HCT116 (cell line): ENCODE measurements at regions not wholly inside any gene's neighbourhood (a gene's known extent, or its start where the extent isn't known, plus 50 kb on each side); places are given as distances from the start of the nearest gene placed in this dataset.

Experiments used
- ATAC-seq: fragments of 200-7000 bp; cut with Tn5 transposase; 2 replicates; pipeline ENCODE4 v1.9.1; 2020; ENCODE audit warnings: mild to moderate bottlenecking, moderate library complexity
- BruUV-seq: library from RNA; stranded (reverse); fragments of 400-500 nt; replicated peaks from 2 replicates; lab custom pipeline; 2021; lab: Mats Ljungman, UMichigan
- CTCF ChIA-PET: fragments of 300-600 bp; sonication (Branson Sonifier 250); formaldehyde crosslinking; loops from one replicate; lab custom pipeline; 2021; ENCODE audit warnings: antibody characterized with exemption; lab: Charles Lee
- POLR2A ChIA-PET: fragments of 300-600, 350-600 bp; sonication (Branson Sonifier 250); formaldehyde crosslinking; loops from one replicate; lab custom pipeline; 2021; ENCODE audit warnings: antibody characterized with exemption; lab: Charles Lee
- RAD21 ChIA-PET, 2 experiments: fragments of 300-600 bp; sonication (Branson Sonifier 250); formaldehyde crosslinking; loops; one replicate each; lab custom pipeline; 2023; ENCODE audit warnings: low total read pairs in 2 of 2; ENCODE audit not compliant: uncharacterized antibody in 2 of 2, unreplicated experiment in 2 of 2, low non-redundant PET in 1 of 2; lab: Charles Lee
- DNase-seq: peaks from one replicate; pipeline ENCODE4 v3.0.0-alpha.2; 2010; ENCODE audit warnings: low read depth, low spot score
- H2AFZ ChIP-seq: fragments of 200-600 bp; shearing (Covaris generic), sonication (generic); 2 replicates; pipeline ENCODE4 v1.6.1; 2017; ENCODE audit warnings: low read depth, mixed run types, mixed read lengths, antibody characterized with exemption, low read length; ENCODE audit not compliant: poor library complexity, severe bottlenecking
- H3K27ac ChIP-seq: 2 replicates; pipeline ENCODE4 v1.5.1; 2012; ENCODE audit warnings: low read depth, low read length
- H3K27me3 ChIP-seq: fragments of 200-600 bp; sonication (generic); 2 replicates; pipeline ENCODE4 v1.6.1; 2016; ENCODE audit warnings: mixed run types, low read length, mixed read lengths; ENCODE audit not compliant: insufficient read depth
- H3K36me3 ChIP-seq, 2 experiments: fragments of 200-500 bp in 1 of 2; fragments of 200-600 bp in 1 of 2; sonication (Bioruptor generic) in 1 of 2; sonication (generic) in 1 of 2; 2 replicates each; pipeline versions ENCODE4 v1.5.1 to v1.6.1; 2014 to 2016; ENCODE audit warnings: low read length in 2 of 2, inconsistent platforms in 1 of 2, mixed read lengths in 1 of 2, mixed run types in 1 of 2; ENCODE audit not compliant: insufficient read depth in 2 of 2, control insufficient read depth in 1 of 2
- H3K4me1 ChIP-seq, 2 experiments: fragments of 200-600 bp in 1 of 2; sonication (generic) in 1 of 2; 2 replicates each; pipeline versions ENCODE4 v1.5.1 to v1.6.1; 2012 to 2017; ENCODE audit warnings: low read length in 2 of 2, inconsistent platforms in 1 of 2, mild to moderate bottlenecking in 1 of 2, mixed read lengths in 1 of 2, mixed run types in 1 of 2, moderate library complexity in 1 of 2; ENCODE audit not compliant: insufficient read depth in 2 of 2, control insufficient read depth in 1 of 2
- H3K4me2 ChIP-seq: fragments of 200-600 bp; sonication (generic); 2 replicates; pipeline ENCODE4 v1.6.1; 2017; ENCODE audit warnings: mixed run types, low read length, mixed read lengths
- H3K4me3 ChIP-seq, 2 experiments: fragments of 200-600 bp in 1 of 2; sonication (generic) in 1 of 2; replicated peaks in 1 of 2; 2 replicates each; pipeline ENCODE4 v1.5.1; 2011 to 2016; ENCODE audit warnings: low read length in 2 of 2, control low read depth in 1 of 2, low read depth in 1 of 2, mild to moderate bottlenecking in 1 of 2, mixed read lengths in 1 of 2, mixed run types in 1 of 2
- H3K79me2 ChIP-seq: fragments of 200-600 bp; sonication (generic); 2 replicates; pipeline ENCODE4 v1.6.1; 2017; ENCODE audit warnings: mild to moderate bottlenecking, mixed run types, low read length, moderate library complexity, mixed read lengths; ENCODE audit not compliant: insufficient read depth
- H3K9ac ChIP-seq: fragments of 200-600 bp; sonication (generic); 2 replicates; pipeline ENCODE4 v1.6.1; 2016; ENCODE audit warnings: low read length, mixed read lengths
- H3K9me2 ChIP-seq: fragments of 200-600 bp; sonication (generic), shearing (Covaris generic); 2 replicates; pipeline ENCODE4 v1.6.1; 2017; ENCODE audit warnings: mixed run types, mild to moderate bottlenecking, moderate library complexity; ENCODE audit not compliant: insufficient read depth
- H3K9me3 ChIP-seq, 2 experiments: fragments of 200-500 bp in 1 of 2; fragments of 200-600 bp in 1 of 2; sonication (Bioruptor generic) in 1 of 2; sonication (generic) in 1 of 2; 2 replicates each; pipeline ENCODE4 v1.6.1; 2014 to 2017; ENCODE audit warnings: low read length in 2 of 2, mixed read lengths in 2 of 2, inconsistent platforms in 1 of 2, low read depth in 1 of 2, mild to moderate bottlenecking in 1 of 2, mixed run types in 1 of 2, moderate library complexity in 1 of 2; ENCODE audit not compliant: control insufficient read depth in 1 of 2, insufficient read depth in 1 of 2
- H4K20me1 ChIP-seq: fragments of 200-600 bp; sonication (generic), shearing (Covaris generic); 2 replicates; pipeline ENCODE4 v1.6.1; 2017; ENCODE audit warnings: mixed run types, mild to moderate bottlenecking, moderate library complexity; ENCODE audit not compliant: insufficient read depth
- CTCF ChIP-seq, 3 experiments: fragments of 200-600 bp in 1 of 3; sonication (generic) in 1 of 3; IDR thresholded peaks in 2 of 3; conservative IDR thresholded peaks in 1 of 3; 2 replicates each; pipeline ENCODE4 v1.5.1; 2012 to 2017; ENCODE audit warnings: low read depth in 2 of 3, low read length in 2 of 3, antibody characterized with exemption in 1 of 3, borderline replicate concordance in 1 of 3, control low read depth in 1 of 3, mild to moderate bottlenecking in 1 of 3, mixed read lengths in 1 of 3, mixed run types in 1 of 3, moderate library complexity in 1 of 3; ENCODE audit not compliant: insufficient read depth in 1 of 3
- EGR1 ChIP-seq: IDR thresholded peaks from 2 replicates; pipeline ENCODE4 v1.6.1; 2012; ENCODE audit warnings: low read depth
- ELF1 ChIP-seq: IDR thresholded peaks from 2 replicates; pipeline ENCODE4 v1.6.1; 2012; ENCODE audit warnings: low read depth, borderline replicate concordance
- EZH2phosphoT487 ChIP-seq: fragments of 200-600 bp; IDR thresholded peaks from 2 replicates; pipeline ENCODE4 v1.6.1; 2018; ENCODE audit warnings: antibody characterized with exemption, borderline replicate concordance
- FOSL1 ChIP-seq: IDR thresholded peaks from 2 replicates; pipeline ENCODE4 v1.6.1; 2012; ENCODE audit warnings: low read depth
- JUND ChIP-seq: IDR thresholded peaks from 2 replicates; pipeline ENCODE4 v1.6.1; 2012
- MAX ChIP-seq: IDR thresholded peaks from 2 replicates; pipeline ENCODE4 v1.6.1; 2012
- POLR2A ChIP-seq: IDR thresholded peaks from 2 replicates; pipeline ENCODE4 v1.7.0; 2011; ENCODE audit warnings: borderline replicate concordance; ENCODE audit not compliant: insufficient read depth, insufficient read length; ENCODE audit errors: extremely low read depth
- REST ChIP-seq: IDR thresholded peaks from 2 replicates; pipeline ENCODE4 v1.6.1; 2012; ENCODE audit warnings: low read depth
- SRF ChIP-seq: IDR thresholded peaks from 2 replicates; pipeline ENCODE4 v1.6.1; 2012; ENCODE audit warnings: low read depth
- YY1 ChIP-seq: IDR thresholded peaks from 2 replicates; pipeline ENCODE4 v1.6.1; 2011; ENCODE audit warnings: low read length, low read depth, moderate library complexity, mild to moderate bottlenecking; ENCODE audit not compliant: insufficient replicate concordance; ENCODE audit errors: extremely low read depth
- ZNF274 ChIP-seq: fragments of 200-500 bp; sonication (Bioruptor generic); IDR thresholded peaks from 2 replicates; pipeline ENCODE4 v1.6.1; 2014; ENCODE audit warnings: mild to moderate bottlenecking, low read depth, low read length, inconsistent platforms
- intact Hi-C: fragments of 100-400 bp; cut with micrococcal nuclease; formaldehyde crosslinking; loops from 2 replicates; pipeline ENCODE4 v1.10.0; 2022

- POLR2A ChIA-PET = no interaction called here
- H3K9me2 ChIP-seq = no peaks in the 10 kb centered on the region
- ATAC-seq = no peak
- H3K36me3 ChIP-seq = no peaks in the 10 kb centered on the region
- no peaks in the 10 kb centered on the region for H3K79me2 ChIP-seq
- intact Hi-C loops = no loop called here
- no peaks in the 10 kb centered on the region for H4K20me1 ChIP-seq
- no peak overlapping the region for H2AFZ ChIP-seq
- no TSS peak for BruUV-seq
- DNase-seq = no peak
- no peak overlapping the region for H3K27ac ChIP-seq
- H3K4me1 ChIP-seq = no peaks in the 10 kb centered on the region
- H3K4me2 ChIP-seq = no peak overlapping the region
- CTCF ChIA-PET = no interaction called here
- no peak overlapping the region for H3K9ac ChIP-seq
- H3K27me3 ChIP-seq = 0 out of 2 replicates have a peak, but pooled peaks cover 3% of the 10 kb centered on the region
- RAD21 ChIA-PET = no interaction called here
- TF ChIP-seq ZNF274 = no peak
- TF ChIP-seq ELF1 = no peak
- TF ChIP-seq CTCF (IDR thresholded peaks at IDR 0.05 in 2 of 3, conservative IDR thresholded peaks at IDR 0.05 in 1 of 3; ENCODE audit: borderline replicate concordance in 1 of 3, insufficient read depth in 1 of 3, low read depth in 2 of 3, low read length in 2 of 3) = no peak
- TF ChIP-seq JUND = no peak
- no peak for TF ChIP-seq FOSL1
- TF ChIP-seq YY1 = no peak
- H3K4me3 ChIP-seq = no peak overlapping the region
- H3K9me3 ChIP-seq = no peaks in the 10 kb centered on the region
These were observed 267.2 kb downstream of the MAT2B start for GRCh38 chr5:163772644-163773043.

GRCh38 chr5:163773226-163773625, 267.8 kb downstream of the MAT2B start:
- Histone ChIP-seq H3K9me2 (no peaks in the 10 kb centered on the region), H3K79me2 (no peaks in the 10 kb centered on the region), H3K4me2 (no peak overlapping the region), H3K27me3 (no peaks in the 10 kb centered on the region), H2AFZ (no peak overlapping the region), H3K9me3 (no peaks in the 10 kb centered on the region), H3K36me3 (no peaks in the 10 kb centered on the region), H3K4me3 (no peak overlapping the region), H3K4me1 (no peaks in the 10 kb centered on the region), H3K27ac (no peak overlapping the region), H4K20me1 (no peaks in the 10 kb centered on the region), H3K9ac (no peak overlapping the region)
- DNase-seq (no peak), ATAC-seq (no peak)
- TF ChIP-seq EGR1 (no peak), CTCF (IDR thresholded peaks at IDR 0.05 in 2 of 3, conservative IDR thresholded peaks at IDR 0.05 in 1 of 3; ENCODE audit: borderline replicate concordance in 1 of 3, insufficient read depth in 1 of 3, low read depth in 2 of 3, low read length in 2 of 3) (no peak), ELF1 (no peak), REST (no peak), EZH2phosphoT487 (no peak), MAX (no peak), SRF (no peak), JUND (no peak), POLR2A (no peak)
- intact Hi-C loops = no loop called here
- no TSS peak for BruUV-seq
- ChIA-PET CTCF (no interaction called here), RAD21 (no interaction called here), POLR2A (no interaction called here)
